Heart left ventricle (tissue), 13 donors: ENCODE measurements at regions not wholly inside any gene's neighbourhood (a gene's known extent, or its start where the extent isn't known, plus 50 kb on each side); places are given as distances from the start of the nearest gene placed in this dataset.

ENCODE experiments used
- CTCF ChIP-seq, 12 donors: fragments of 200-600 bp; sonication (generic) in 4 of 12; IDR thresholded peaks; one replicate each; pipeline versions ENCODE4 v1.5.0 to v1.8.0; 2018 to 2022; ENCODE audit warnings: antibody characterized with exemption in 12 of 12, mild to moderate bottlenecking in 5 of 12
- POLR2A ChIP-seq, 2 donors: fragments of 450-650 bp; IDR thresholded peaks; one replicate each; pipeline ENCODE4 v1.6.1; 2017; ENCODE audit warnings: antibody characterized with exemption in 2 of 2, mild to moderate bottlenecking in 2 of 2, moderate library complexity in 2 of 2
- donor health status: ischemic (EF 13 %, LVEDD 7.1; RV severe dilation, severe dysfunction).
- donor health status: DM: no; HTN: yes; CAD: no.
- donor health status: DM: no; HTN: no; CAD: no.
- donor health status: ischemic (EF 25% LVEDD 6.9; RV normal size, moderate dysfunction).
- donor health status: ischemic (EF 25% LVEDD 5.7; RV mildly dilated, moderate dysfunction).
- donor health status: ischemic (EF 35%, LVEDD 5.7; RV mildly dilated, moderate dysfunction).
- donor health status: nonischemic (EF 11% LVEDD 7.7; RV severe dilation, severe dysfunction).
- donor health status: DM: yes; HTN: yes; CAD: no.
- donor health status: PGD.
- donor health status: ischemic (EF 29% LVEDD 5.4; RV normal size, mild dysfunction).
- donor health status: nonischemic (EF 23%, LVEDD 6.1; RV moderate dilation, normal function).

GRCh38 chr13:71382285-71382684, 484.7 kb downstream of the DACH1 start:
- no peak for TF ChIP-seq CTCF (IDR thresholded peaks at IDR 0.05)
- no peak for TF ChIP-seq POLR2A (IDR thresholded peaks at IDR 0.05)
